ENCODE measurements at regions not wholly inside any gene's neighbourhood (a gene's known extent, or its start where the extent isn't known, plus 50 kb on each side); places are given as distances from the start of the nearest gene placed in this dataset.

DNA sequence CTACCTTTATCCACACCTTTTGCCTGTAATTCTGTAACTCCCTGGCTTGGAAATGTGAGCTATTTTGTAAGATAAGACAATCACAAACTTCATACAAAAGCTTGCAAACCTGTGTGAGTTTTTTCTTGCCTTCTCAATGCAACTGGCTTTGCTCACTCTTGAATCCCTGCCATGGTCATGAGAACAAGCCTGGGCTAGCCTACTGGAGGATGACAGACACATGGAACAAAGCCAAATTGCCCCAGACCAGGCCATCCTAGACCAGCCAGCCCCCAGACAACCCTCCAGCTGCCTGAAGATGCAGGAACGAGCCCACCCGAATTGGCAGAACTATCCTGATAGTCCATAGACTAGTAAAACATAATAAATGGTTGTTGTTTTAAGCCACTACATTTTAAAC is 466.6 kb upstream of the ERCC4 start:
- TF ChIP-seq, protein P1, sequence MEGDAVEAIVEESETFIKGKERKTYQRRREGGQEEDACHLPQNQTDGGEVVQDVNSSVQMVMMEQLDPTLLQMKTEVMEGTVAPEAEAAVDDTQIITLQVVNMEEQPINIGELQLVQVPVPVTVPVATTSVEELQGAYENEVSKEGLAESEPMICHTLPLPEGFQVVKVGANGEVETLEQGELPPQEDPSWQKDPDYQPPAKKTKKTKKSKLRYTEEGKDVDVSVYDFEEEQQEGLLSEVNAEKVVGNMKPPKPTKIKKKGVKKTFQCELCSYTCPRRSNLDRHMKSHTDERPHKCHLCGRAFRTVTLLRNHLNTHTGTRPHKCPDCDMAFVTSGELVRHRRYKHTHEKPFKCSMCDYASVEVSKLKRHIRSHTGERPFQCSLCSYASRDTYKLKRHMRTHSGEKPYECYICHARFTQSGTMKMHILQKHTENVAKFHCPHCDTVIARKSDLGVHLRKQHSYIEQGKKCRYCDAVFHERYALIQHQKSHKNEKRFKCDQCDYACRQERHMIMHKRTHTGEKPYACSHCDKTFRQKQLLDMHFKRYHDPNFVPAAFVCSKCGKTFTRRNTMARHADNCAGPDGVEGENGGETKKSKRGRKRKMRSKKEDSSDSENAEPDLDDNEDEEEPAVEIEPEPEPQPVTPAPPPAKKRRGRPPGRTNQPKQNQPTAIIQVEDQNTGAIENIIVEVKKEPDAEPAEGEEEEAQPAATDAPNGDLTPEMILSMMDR (IDR thresholded peaks at IDR 0.05), result no peak
- no peak for TF ChIP-seq POLR2A (IDR thresholded peaks at IDR 0.05)

All from right lobe of liver (tissue), 4 donors.